Thoracic aorta (tissue), 2 donors: ENCODE measurements at regions not wholly inside any gene's neighbourhood (a gene's known extent, or its start where the extent isn't known, plus 50 kb on each side); places are given as distances from the start of the nearest gene placed in this dataset.

ENCODE experiments used
- ATAC-seq: fragments of 150-250 bp; one replicate; pipeline ENCODE4 v1.8.0; 2017; ENCODE audit warnings: low read depth; ENCODE audit not compliant: insufficient number of reproducible peaks, low FRiP score
- DNase-seq: peaks from one replicate; pipeline ENCODE4 v3.0.0-alpha.2; 2020; ENCODE audit warnings: low spot score
- H3K27ac ChIP-seq, 2 donors: fragments of 200-600 bp; sonication (generic); 1 replicate in 1 of 2; 2 replicates in 1 of 2; pipeline ENCODE4 v1.5.1; 2016; ENCODE audit warnings: mild to moderate bottlenecking in 2 of 2, moderate library complexity in 2 of 2
- H3K27me3 ChIP-seq: fragments of 200-600 bp; sonication (generic); replicated peaks from 2 replicates; pipeline ENCODE4 v1.6.0; 2016; ENCODE audit warnings: mild to moderate bottlenecking; ENCODE audit not compliant: insufficient read depth
- H3K36me3 ChIP-seq: fragments of 200-600 bp; sonication (generic); one replicate; pipeline ENCODE4 v1.5.1; 2016
- H3K4me1 ChIP-seq, 2 donors: fragments of 200-600 bp; sonication (generic); 1 replicate in 1 of 2; 2 replicates in 1 of 2; pipeline versions ENCODE4 v1.5.1 to v1.6.0; 2016; ENCODE audit warnings: low read depth in 2 of 2, mild to moderate bottlenecking in 1 of 2; ENCODE audit not compliant: control insufficient read depth in 1 of 2
- H3K4me3 ChIP-seq: fragments of 200-600 bp; sonication (generic); 2 replicates; pipeline ENCODE4 v1.5.1; 2016; ENCODE audit warnings: mild to moderate bottlenecking
- H3K9me3 ChIP-seq: fragments of 200-600 bp; sonication (generic); 2 replicates; pipeline ENCODE4 v1.5.1; 2016
- TF ChIP-seq, protein P1 (sequence below): fragments of 200-600 bp; sonication (generic); IDR thresholded peaks from one replicate; pipeline ENCODE4 v1.5.1; 2019; ENCODE audit warnings: antibody characterized with exemption

DNA sequence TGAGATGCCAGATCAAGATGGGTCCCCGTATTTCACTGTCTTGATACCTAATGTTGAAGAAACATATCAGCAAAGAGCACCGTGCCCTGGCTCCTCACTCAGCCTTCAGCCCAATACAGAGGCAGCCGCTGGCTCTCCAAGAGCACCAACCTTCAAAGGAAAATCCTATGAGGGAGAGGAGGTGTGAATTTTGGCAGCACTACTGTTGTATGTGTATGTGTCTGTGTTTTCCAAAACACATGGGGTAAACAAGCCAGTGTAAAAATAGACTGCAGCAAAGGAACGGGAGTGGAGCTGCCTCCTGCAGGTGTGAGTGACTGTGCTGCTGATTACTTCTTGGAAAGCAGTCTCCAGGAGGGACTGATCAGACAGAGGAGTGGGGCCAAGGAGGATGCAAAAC is 194.0 kb upstream of the CDH5 start:
- TF ChIP-seq, protein P1, sequence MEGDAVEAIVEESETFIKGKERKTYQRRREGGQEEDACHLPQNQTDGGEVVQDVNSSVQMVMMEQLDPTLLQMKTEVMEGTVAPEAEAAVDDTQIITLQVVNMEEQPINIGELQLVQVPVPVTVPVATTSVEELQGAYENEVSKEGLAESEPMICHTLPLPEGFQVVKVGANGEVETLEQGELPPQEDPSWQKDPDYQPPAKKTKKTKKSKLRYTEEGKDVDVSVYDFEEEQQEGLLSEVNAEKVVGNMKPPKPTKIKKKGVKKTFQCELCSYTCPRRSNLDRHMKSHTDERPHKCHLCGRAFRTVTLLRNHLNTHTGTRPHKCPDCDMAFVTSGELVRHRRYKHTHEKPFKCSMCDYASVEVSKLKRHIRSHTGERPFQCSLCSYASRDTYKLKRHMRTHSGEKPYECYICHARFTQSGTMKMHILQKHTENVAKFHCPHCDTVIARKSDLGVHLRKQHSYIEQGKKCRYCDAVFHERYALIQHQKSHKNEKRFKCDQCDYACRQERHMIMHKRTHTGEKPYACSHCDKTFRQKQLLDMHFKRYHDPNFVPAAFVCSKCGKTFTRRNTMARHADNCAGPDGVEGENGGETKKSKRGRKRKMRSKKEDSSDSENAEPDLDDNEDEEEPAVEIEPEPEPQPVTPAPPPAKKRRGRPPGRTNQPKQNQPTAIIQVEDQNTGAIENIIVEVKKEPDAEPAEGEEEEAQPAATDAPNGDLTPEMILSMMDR = no peak

DNA sequence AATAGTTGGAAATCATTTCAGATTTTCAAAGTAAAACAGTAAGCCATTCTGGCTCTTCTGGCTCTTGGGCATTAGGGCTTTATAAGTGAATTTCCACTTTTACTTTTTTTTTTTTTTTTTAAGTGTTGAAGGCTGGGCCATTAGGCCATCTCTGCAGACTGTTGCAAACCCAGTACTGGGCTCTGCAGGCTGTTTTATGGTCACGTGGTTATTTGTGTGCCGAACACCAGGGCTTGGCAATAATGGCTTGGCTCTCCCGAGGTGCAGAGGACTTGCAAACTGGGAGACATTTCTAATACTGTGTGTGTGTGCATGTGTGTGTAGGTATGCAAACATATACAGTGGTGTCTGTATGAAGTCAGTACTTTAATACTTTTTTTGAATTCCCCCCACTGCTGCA is 194.9 kb upstream of the CDH5 start:
- Histone ChIP-seq H3K36me3 (no peaks in the 10 kb centered on the region), H3K9me3 (no peaks in the 10 kb centered on the region), H3K27ac (no peak overlapping the region), H3K4me1 (peaks cover 3 to 11% of the 10 kb centered on the region in 2 donors), H3K27me3 (no peaks in the 10 kb centered on the region), H3K4me3 (no peak overlapping the region)
- ATAC-seq (no peak), DNase-seq (no peak)
- TF ChIP-seq, protein P1 = no peak

More for the DNA sequence above, 194.0 kb upstream of the CDH5 start:
- no peaks in the 10 kb centered on the region for H3K9me3 ChIP-seq
- H3K4me1 ChIP-seq = peaks cover 3 to 11% of the 10 kb centered on the region in 2 donors
- ATAC-seq (no peak), DNase-seq (no peak)
- H3K4me3 ChIP-seq = no peak overlapping the region
- H3K36me3 ChIP-seq = no peaks in the 10 kb centered on the region
- H3K27me3 ChIP-seq = no peaks in the 10 kb centered on the region
- H3K27ac ChIP-seq = no peak overlapping the region

- Histone ChIP-seq H3K4me1 (peaks cover 3 to 11% of the 10 kb centered on the region in 2 donors), H3K27ac (no peak overlapping the region), H3K36me3 (no peaks in the 10 kb centered on the region), H3K4me3 (no peak overlapping the region), H3K27me3 (no peaks in the 10 kb centered on the region), H3K9me3 (no peaks in the 10 kb centered on the region)
- DNase-seq (no peak), ATAC-seq (no peak)
- TF ChIP-seq, protein P1 = no peak
Measured at GRCh38 chr16:66170989-66171388, 195.5 kb upstream of the CDH5 start.

DNA sequence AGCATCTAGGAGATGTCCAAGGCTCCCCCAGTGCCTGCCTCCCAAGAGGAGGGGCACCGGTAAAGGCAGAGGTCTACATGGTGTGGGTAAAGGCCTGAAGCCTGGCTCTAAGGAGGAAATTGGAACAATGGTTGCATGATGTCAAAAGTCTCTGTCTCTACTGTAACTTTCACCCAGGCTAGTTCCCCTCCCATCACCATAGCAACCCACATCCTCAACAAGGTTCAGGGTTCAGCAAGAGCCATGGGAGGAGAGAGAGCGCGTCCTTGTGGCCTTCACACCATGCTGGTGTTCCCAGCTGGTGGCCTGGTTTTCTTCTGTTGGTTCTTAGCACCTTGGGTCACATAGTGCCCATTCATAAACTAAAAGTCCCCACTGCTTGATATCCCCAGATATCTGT is 196.7 kb upstream of the CDH5 start:
- Histone ChIP-seq H3K4me1 (peaks cover 0 to 3% of the 10 kb centered on the region in 2 donors), H3K27me3 (no peaks in the 10 kb centered on the region), H3K9me3 (no peaks in the 10 kb centered on the region), H3K27ac (no peak overlapping the region), H3K36me3 (no peaks in the 10 kb centered on the region), H3K4me3 (no peak overlapping the region)
- DNase-seq (no peak), ATAC-seq (no peak)
- TF ChIP-seq, protein P1 = no peak

GRCh38 chr16:66168777-66169176 is 197.7 kb upstream of the CDH5 start:
- H3K27me3 ChIP-seq = no peaks in the 10 kb centered on the region
- H3K4me3 ChIP-seq = no peak overlapping the region
- H3K36me3 ChIP-seq = no peaks in the 10 kb centered on the region
- TF ChIP-seq, protein P1 = no peak
- H3K27ac ChIP-seq = no peak overlapping the region
- H3K9me3 ChIP-seq = no peaks in the 10 kb centered on the region
- ATAC-seq (no peak), DNase-seq (no peak)
- no peaks in the 10 kb centered on the region for H3K4me1 ChIP-seq
